ENCODE measurements at regions not wholly inside any gene's neighbourhood (a gene's known extent, or its start where the extent isn't known, plus 50 kb on each side); places are given as distances from the start of the nearest gene placed in this dataset.
"Not testable (repeated sequence)": the region's sequence is repeated elsewhere in the genome, so short reads cannot be mapped to it uniquely, and the experiment has no call there.

GRCh38 chr5:143593723-143594122 lies 190.2 kb upstream of the NR3C1 start:
- TF ChIP-seq CTCF (IDR thresholded peaks at IDR 0.05; ENCODE audit: unreplicated experiment): no peak
- DNase-seq (ENCODE audit: low spot score, unreplicated experiment): no peak
- Mint-ChIP-seq H3K27ac (no peak overlapping the region), H3K4me3 (ENCODE audit: low read depth) (no peak overlapping the region), H3K36me3 (ENCODE audit: insufficient read depth) (no peaks in the 10 kb centered on the region), H3K27me3 (peaks cover 3% of the 10 kb centered on the region), H3K4me1 (ENCODE audit: low read depth) (peaks cover 30% of the 10 kb centered on the region), H3K9me3 (ENCODE audit: low read depth) (no peaks in the 10 kb centered on the region)

- Mint-ChIP-seq H3K4me1 (ENCODE audit: low read depth) (peaks cover 30% of the 10 kb centered on the region), H3K27me3 (peaks cover 3% of the 10 kb centered on the region), H3K4me3 (ENCODE audit: low read depth) (no peak overlapping the region), H3K36me3 (ENCODE audit: insufficient read depth) (no peaks in the 10 kb centered on the region), H3K9me3 (ENCODE audit: low read depth) (no peaks in the 10 kb centered on the region), H3K27ac (no peak overlapping the region)
- no peak for DNase-seq (ENCODE audit: low spot score, unreplicated experiment)
- TF ChIP-seq CTCF (IDR thresholded peaks at IDR 0.05; ENCODE audit: unreplicated experiment): no peak
Measured at GRCh38 chr5:143592648-143593047, 189.2 kb upstream of the NR3C1 start.

- no peak overlapping the region for H3K27ac Mint-ChIP-seq
- no peak overlapping the region for H3K4me3 Mint-ChIP-seq (ENCODE audit: low read depth)
Measured at GRCh38 chr5:143588933-143589662, 185.6 kb upstream of the NR3C1 start.

GRCh38 chr5:143588121-143588520 lies 184.6 kb upstream of the NR3C1 start:
- not testable (repeated sequence) for DNase-seq (ENCODE audit: low spot score, unreplicated experiment); H3K36me3 Mint-ChIP-seq (ENCODE audit: insufficient read depth); H3K27me3 Mint-ChIP-seq; H3K27ac Mint-ChIP-seq; H3K4me3 Mint-ChIP-seq (ENCODE audit: low read depth); H3K4me1 Mint-ChIP-seq (ENCODE audit: low read depth); H3K9me3 Mint-ChIP-seq (ENCODE audit: low read depth)

More at GRCh38 chr5:143588933-143589662, 185.6 kb upstream of the NR3C1 start:
- peaks cover 10% of the 10 kb centered on the region for H3K4me1 Mint-ChIP-seq (ENCODE audit: low read depth)
- no peaks in the 10 kb centered on the region for H3K36me3 Mint-ChIP-seq (ENCODE audit: insufficient read depth)
- peaks cover 5% of the 10 kb centered on the region for H3K27me3 Mint-ChIP-seq
- H3K9me3 Mint-ChIP-seq (ENCODE audit: low read depth): no peaks in the 10 kb centered on the region
- DNase-seq (ENCODE audit: low spot score, unreplicated experiment): no peak
- TF ChIP-seq CTCF (IDR thresholded peaks at IDR 0.05; ENCODE audit: unreplicated experiment): no peak

GRCh38 chr5:143586781-143587362 lies 183.4 kb upstream of the NR3C1 start:
- no peak for DNase-seq (ENCODE audit: low spot score, unreplicated experiment)
- Mint-ChIP-seq H3K9me3 (ENCODE audit: low read depth) (no peaks in the 10 kb centered on the region), H3K4me1 (ENCODE audit: low read depth) (no peaks in the 10 kb centered on the region), H3K27ac (no peak overlapping the region), H3K4me3 (ENCODE audit: low read depth) (no peak overlapping the region), H3K36me3 (ENCODE audit: insufficient read depth) (no peaks in the 10 kb centered on the region), H3K27me3 (peaks cover 10% of the 10 kb centered on the region)
- TF ChIP-seq CTCF (IDR thresholded peaks at IDR 0.05; ENCODE audit: unreplicated experiment): no peak

GRCh38 chr5:143585970-143586369 lies 182.5 kb upstream of the NR3C1 start:
- no peak overlapping the region for H3K4me3 Mint-ChIP-seq (ENCODE audit: low read depth)
- H3K27me3 Mint-ChIP-seq: peaks cover 14% of the 10 kb centered on the region
- H3K4me1 Mint-ChIP-seq (ENCODE audit: low read depth): no peaks in the 10 kb centered on the region
- no peak for DNase-seq (ENCODE audit: low spot score, unreplicated experiment)
- H3K36me3 Mint-ChIP-seq (ENCODE audit: insufficient read depth): no peaks in the 10 kb centered on the region
- no peak overlapping the region for H3K27ac Mint-ChIP-seq
- no peaks in the 10 kb centered on the region for H3K9me3 Mint-ChIP-seq (ENCODE audit: low read depth)
- no peak for TF ChIP-seq CTCF (IDR thresholded peaks at IDR 0.05; ENCODE audit: unreplicated experiment)

Measured in progenitor cell of endocrine pancreas (in vitro differentiated cells).